HG02588 (cell line): ENCODE measurements at regions not wholly inside any gene's neighbourhood (a gene's known extent, or its start where the extent isn't known, plus 50 kb on each side); places are given as distances from the start of the nearest gene placed in this dataset.

ENCODE experiments used
- ATAC-seq: cut with Tn5 transposase; IDR thresholded peaks from one replicate; pipeline ENCODE4 v1.9.1; 2021; ENCODE audit warnings: mild to moderate bottlenecking, moderate library complexity; ENCODE audit not compliant: unreplicated experiment

- no peak for ATAC-seq
These were observed 127.1 kb downstream of the SLC30A10 start for GRCh38 chr1:219801156-219801820.

- ATAC-seq, result peak; percentile 34
These were observed 129.9 kb downstream of the SLC30A10 start for GRCh38 chr1:219798283-219799030.

GRCh38 chr1:219797683-219798082, 130.7 kb downstream of the SLC30A10 start:
- no peak for ATAC-seq

GRCh38 chr1:219797009-219797408, 131.3 kb downstream of the SLC30A10 start:
- ATAC-seq, result no peak

- no peak for ATAC-seq
These were observed 132.9 kb downstream of the SLC30A10 start for GRCh38 chr1:219795363-219795917.

GRCh38 chr1:219794085-219794743, 134.1 kb downstream of the SLC30A10 start:
- ATAC-seq, result peak; percentile 55

GRCh38 chr1:219792337-219793021, 135.9 kb downstream of the SLC30A10 start:
- no peak for ATAC-seq

- ATAC-seq, result no peak
These were observed 136.6 kb downstream of the SLC30A10 start for GRCh38 chr1:219791766-219792165.

GRCh38 chr1:219790834-219791615, 137.3 kb downstream of the SLC30A10 start:
- ATAC-seq, result no peak

GRCh38 chr1:219788700-219789099, 139.7 kb downstream of the SLC30A10 start:
- ATAC-seq, result no peak

GRCh38 chr1:219788091-219788490, 140.3 kb downstream of the SLC30A10 start:
- ATAC-seq, result no peak

- no peak for ATAC-seq
These were observed 143.5 kb downstream of the SLC30A10 start for GRCh38 chr1:219784660-219785381.

- ATAC-seq, result peak; percentile 56
These were observed 144.6 kb downstream of the SLC30A10 start for GRCh38 chr1:219783605-219784235.

- ATAC-seq, result no peak
These were observed 145.4 kb downstream of the SLC30A10 start for GRCh38 chr1:219782929-219783328.

GRCh38 chr1:219782311-219782710, 146.0 kb downstream of the SLC30A10 start:
- no peak for ATAC-seq

GRCh38 chr1:219781491-219781890, 146.9 kb downstream of the SLC30A10 start:
- no peak for ATAC-seq

- ATAC-seq, result no peak
These were observed 149.5 kb downstream of the SLC30A10 start for GRCh38 chr1:219778793-219779369.

- ATAC-seq, result no peak
These were observed 150.2 kb downstream of the SLC30A10 start for GRCh38 chr1:219778110-219778509.

GRCh38 chr1:219774386-219774785, 154.0 kb downstream of the SLC30A10 start:
- ATAC-seq, result no peak
